Colonic mucosa (tissue), 4 donors: ENCODE measurements at regions not wholly inside any gene's neighbourhood (a gene's known extent, or its start where the extent isn't known, plus 50 kb on each side); places are given as distances from the start of the nearest gene placed in this dataset.
"Not testable (repeated sequence)": the region's sequence is repeated elsewhere in the genome, so short reads cannot be mapped to it uniquely, and the experiment has no call there.

Experiments used
- DNase-seq: peaks from one replicate; pipeline ENCODE4 v3.0.0-alpha.2; 2020
- H3K27ac ChIP-seq: fragments of 200-600 bp; one replicate; pipeline ENCODE4 v1.8.0; 2021
- H3K27me3 ChIP-seq: fragments of 200-600 bp; one replicate; pipeline ENCODE4 v1.8.0; 2021
- H3K36me3 ChIP-seq: fragments of 200-600 bp; one replicate; pipeline ENCODE4 v1.8.0; 2021
- H3K4me1 ChIP-seq: fragments of 200-600 bp; one replicate; pipeline ENCODE4 v1.8.0; 2021; ENCODE audit warnings: mild to moderate bottlenecking
- H3K4me3 ChIP-seq: fragments of 200-600 bp; one replicate; pipeline ENCODE4 v1.8.0; 2021
- H3K9ac ChIP-seq, 2 donors: one replicate each; pipeline ENCODE4 v1.7.0; 2013; ENCODE audit warnings: control low read depth in 2 of 2, low read depth in 2 of 2, low read length in 2 of 2
- H3K9me3 ChIP-seq: fragments of 200-600 bp; one replicate; pipeline ENCODE4 v1.8.0; 2021
- intact Hi-C: fragments of 100-400 bp; cut with DNase I; formaldehyde crosslinking; loops from one replicate; pipeline ENCODE4 v1.14.1; 2022
- TF ChIP-seq, protein P1 (sequence below): fragments of 200-600 bp; IDR thresholded peaks from one replicate; pipeline ENCODE4 v1.8.0; 2022; ENCODE audit warnings: antibody characterized with exemption, mild to moderate bottlenecking
- donor health status: healthy.
- donor health status: DM: no; HTN: no; CAD: no.
- donor health status: DM: no; HTN: no; CAD: no.

GRCh38 chr2:220767591-220768255, 804.4 kb downstream of the EPHA4 start:
- no peak overlapping the region for H3K4me3 ChIP-seq
- intact Hi-C loops = no loop called here
- H3K36me3 ChIP-seq = no peaks in the 10 kb centered on the region
- H3K4me1 ChIP-seq = no peaks in the 10 kb centered on the region
- no peak overlapping the region for H3K27ac ChIP-seq
- TF ChIP-seq, protein P1, sequence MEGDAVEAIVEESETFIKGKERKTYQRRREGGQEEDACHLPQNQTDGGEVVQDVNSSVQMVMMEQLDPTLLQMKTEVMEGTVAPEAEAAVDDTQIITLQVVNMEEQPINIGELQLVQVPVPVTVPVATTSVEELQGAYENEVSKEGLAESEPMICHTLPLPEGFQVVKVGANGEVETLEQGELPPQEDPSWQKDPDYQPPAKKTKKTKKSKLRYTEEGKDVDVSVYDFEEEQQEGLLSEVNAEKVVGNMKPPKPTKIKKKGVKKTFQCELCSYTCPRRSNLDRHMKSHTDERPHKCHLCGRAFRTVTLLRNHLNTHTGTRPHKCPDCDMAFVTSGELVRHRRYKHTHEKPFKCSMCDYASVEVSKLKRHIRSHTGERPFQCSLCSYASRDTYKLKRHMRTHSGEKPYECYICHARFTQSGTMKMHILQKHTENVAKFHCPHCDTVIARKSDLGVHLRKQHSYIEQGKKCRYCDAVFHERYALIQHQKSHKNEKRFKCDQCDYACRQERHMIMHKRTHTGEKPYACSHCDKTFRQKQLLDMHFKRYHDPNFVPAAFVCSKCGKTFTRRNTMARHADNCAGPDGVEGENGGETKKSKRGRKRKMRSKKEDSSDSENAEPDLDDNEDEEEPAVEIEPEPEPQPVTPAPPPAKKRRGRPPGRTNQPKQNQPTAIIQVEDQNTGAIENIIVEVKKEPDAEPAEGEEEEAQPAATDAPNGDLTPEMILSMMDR = no peak
- no peaks in the 10 kb centered on the region for H3K27me3 ChIP-seq
- no peaks in the 10 kb centered on the region for H3K9me3 ChIP-seq
- H3K9ac ChIP-seq = no peak overlapping the region
- DNase-seq = no peak

- H3K9me3 ChIP-seq = no peaks in the 10 kb centered on the region
- no peak overlapping the region for H3K4me3 ChIP-seq
- H3K27me3 ChIP-seq = no peaks in the 10 kb centered on the region
- DNase-seq = no peak
- no peaks in the 10 kb centered on the region for H3K4me1 ChIP-seq
- no peak overlapping the region for H3K27ac ChIP-seq
- no peak overlapping the region for H3K9ac ChIP-seq
- intact Hi-C loops = no loop called here
- TF ChIP-seq, protein P1 = no peak
- no peaks in the 10 kb centered on the region for H3K36me3 ChIP-seq
Observed at GRCh38 chr2:220775856-220776488, 796.1 kb downstream of the EPHA4 start.

DNA sequence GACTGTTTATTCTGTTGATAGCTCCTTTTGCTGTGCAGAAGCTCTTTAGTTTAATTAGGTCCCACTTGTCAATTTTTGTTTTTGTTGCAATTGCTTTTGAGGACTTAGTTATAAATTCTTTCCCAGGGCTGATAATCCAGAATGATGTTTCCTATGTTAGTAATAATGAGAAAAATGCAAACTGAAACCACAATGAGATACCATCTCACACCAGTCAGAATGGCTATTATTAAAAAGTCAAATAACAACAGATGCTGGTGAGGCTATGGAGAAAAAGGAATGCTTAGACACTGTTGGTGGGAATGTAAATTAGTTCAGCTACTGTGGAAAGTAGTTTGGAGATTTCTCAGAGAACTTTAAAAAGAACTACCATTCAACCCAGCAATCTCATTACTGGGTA, 793.0 kb downstream of the EPHA4 start:
- DNase-seq, H3K4me3 ChIP-seq, H3K27ac ChIP-seq, intact Hi-C loops, H3K9ac ChIP-seq, H3K36me3 ChIP-seq, H3K27me3 ChIP-seq, H3K4me1 ChIP-seq, H3K9me3 ChIP-seq: not testable (repeated sequence)

GRCh38 chr2:220779511-220779910, 792.6 kb downstream of the EPHA4 start:
- no peak overlapping the region for H3K4me3 ChIP-seq
- no peak overlapping the region for H3K9ac ChIP-seq
- H3K9me3 ChIP-seq = no peaks in the 10 kb centered on the region
- intact Hi-C loops = no loop called here
- H3K4me1 ChIP-seq = no peaks in the 10 kb centered on the region
- TF ChIP-seq, protein P1 = no peak
- H3K36me3 ChIP-seq = no peaks in the 10 kb centered on the region
- H3K27ac ChIP-seq = no peak overlapping the region
- DNase-seq = no peak
- H3K27me3 ChIP-seq = no peaks in the 10 kb centered on the region

- TF ChIP-seq, protein P1 = no peak
- Histone ChIP-seq H3K9me3 (no peaks in the 10 kb centered on the region), H3K27ac (no peak overlapping the region), H3K36me3 (no peaks in the 10 kb centered on the region), H3K27me3 (no peaks in the 10 kb centered on the region), H3K9ac (no peak overlapping the region), H3K4me1 (no peaks in the 10 kb centered on the region), H3K4me3 (no peak overlapping the region)
- intact Hi-C loops = no loop called here
- no peak for DNase-seq
Observed at GRCh38 chr2:220779931-220780330, 792.2 kb downstream of the EPHA4 start.

- intact Hi-C loops = no loop called here
- Histone ChIP-seq H3K9me3 (no peaks in the 10 kb centered on the region), H3K4me3 (no peak overlapping the region), H3K27ac (no peak overlapping the region), H3K4me1 (no peaks in the 10 kb centered on the region), H3K36me3 (no peaks in the 10 kb centered on the region), H3K9ac (no peak overlapping the region), H3K27me3 (no peaks in the 10 kb centered on the region)
- no peak for DNase-seq
- TF ChIP-seq, protein P1 = no peak
Observed at GRCh38 chr2:220781622-220782241, 790.4 kb downstream of the EPHA4 start.
